ENCODE measurements at regions not wholly inside any gene's neighbourhood (a gene's known extent, or its start where the extent isn't known, plus 50 kb on each side); places are given as distances from the start of the nearest gene placed in this dataset.

DNA sequence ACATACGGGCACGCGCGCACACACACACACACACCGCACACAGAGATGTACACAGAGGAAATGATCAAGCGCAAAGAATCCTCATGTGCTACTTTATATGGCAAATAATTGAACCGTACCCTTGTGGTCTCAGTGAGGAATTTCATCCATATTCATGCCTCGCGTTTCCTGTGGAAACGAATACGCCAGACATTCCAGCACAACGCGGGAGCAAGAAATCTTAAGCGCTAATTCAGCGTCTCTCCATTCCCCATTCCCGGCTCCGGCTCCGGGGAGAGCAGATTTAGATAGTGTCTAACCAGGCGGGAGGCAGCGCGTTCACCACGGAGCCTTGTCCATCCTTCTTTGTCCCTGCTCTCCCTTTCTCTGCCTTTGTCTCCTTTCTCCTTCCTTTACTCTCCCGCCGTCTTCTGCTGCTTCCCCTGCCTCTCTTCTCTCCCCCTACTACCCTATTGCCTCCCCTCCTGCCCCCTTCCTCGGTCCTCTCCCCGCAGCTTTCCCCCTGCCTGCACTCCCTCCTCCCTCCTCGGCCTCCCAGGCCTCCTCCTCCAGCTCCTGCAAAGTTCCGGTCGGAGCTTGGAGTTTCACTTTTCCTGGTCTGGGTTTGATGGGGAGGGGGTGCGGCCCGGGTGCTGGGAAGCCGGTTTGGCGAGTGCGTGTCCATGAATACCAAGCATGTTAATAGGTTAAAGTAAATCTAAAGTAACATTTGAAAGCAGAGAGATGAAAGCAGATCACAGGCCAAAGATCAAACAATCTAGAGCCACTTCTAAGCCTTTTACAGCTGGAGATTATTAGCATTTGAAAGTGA is 579.3 kb downstream of the BUD13 start:
- no peak overlapping the region for H3K4me3 ChIP-seq (replicated peaks; ENCODE audit: low read depth, low read length)
- TF ChIP-seq, protein P1, sequence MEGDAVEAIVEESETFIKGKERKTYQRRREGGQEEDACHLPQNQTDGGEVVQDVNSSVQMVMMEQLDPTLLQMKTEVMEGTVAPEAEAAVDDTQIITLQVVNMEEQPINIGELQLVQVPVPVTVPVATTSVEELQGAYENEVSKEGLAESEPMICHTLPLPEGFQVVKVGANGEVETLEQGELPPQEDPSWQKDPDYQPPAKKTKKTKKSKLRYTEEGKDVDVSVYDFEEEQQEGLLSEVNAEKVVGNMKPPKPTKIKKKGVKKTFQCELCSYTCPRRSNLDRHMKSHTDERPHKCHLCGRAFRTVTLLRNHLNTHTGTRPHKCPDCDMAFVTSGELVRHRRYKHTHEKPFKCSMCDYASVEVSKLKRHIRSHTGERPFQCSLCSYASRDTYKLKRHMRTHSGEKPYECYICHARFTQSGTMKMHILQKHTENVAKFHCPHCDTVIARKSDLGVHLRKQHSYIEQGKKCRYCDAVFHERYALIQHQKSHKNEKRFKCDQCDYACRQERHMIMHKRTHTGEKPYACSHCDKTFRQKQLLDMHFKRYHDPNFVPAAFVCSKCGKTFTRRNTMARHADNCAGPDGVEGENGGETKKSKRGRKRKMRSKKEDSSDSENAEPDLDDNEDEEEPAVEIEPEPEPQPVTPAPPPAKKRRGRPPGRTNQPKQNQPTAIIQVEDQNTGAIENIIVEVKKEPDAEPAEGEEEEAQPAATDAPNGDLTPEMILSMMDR (IDR thresholded peaks at IDR 0.05; ENCODE audit: insufficient read depth, low read length, poor library complexity, severe bottlenecking), result no peak
- no peak for DNase-seq (ENCODE audit: extremely low read depth, insufficient read length)

DNA sequence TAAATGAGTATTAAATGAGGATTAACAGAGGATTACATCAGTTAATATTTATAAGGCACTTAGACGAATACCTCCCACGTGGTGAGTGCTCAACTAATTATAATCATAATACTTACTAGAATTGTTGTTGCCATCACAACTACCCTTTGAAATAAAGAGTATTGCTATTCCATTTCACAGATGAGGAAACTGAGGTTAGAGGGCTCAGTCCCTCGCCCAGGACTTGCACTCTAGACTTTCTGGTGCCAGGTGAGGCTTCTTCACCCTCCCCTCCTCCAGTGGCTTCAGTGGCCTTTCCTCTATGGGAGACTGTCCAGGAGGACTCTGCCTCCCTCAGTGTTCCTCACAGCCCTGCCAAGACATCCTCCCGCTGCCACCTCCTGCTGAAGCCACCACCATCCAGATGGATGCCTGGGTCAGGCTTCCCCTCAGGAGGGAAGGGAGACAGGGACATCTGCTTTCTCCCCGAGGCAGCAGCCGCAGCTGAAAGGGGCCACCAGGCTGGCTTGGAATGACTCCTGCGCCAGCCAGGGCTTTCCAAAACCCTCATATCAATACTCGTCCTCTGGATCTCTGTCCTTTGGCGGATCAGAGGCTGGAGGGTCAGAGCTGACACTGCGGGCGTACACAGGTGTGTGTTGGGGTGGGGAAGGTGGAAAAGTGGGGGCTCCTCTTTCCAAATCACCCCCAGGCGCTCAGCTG is 580.1 kb downstream of the BUD13 start:
- H3K27me3 ChIP-seq (replicated peaks; ENCODE audit: control insufficient read depth, insufficient read depth, low read length), result no peaks in the 10 kb centered on the region; the same call in 1 of the 2 replicates
- no peak for DNase-seq (ENCODE audit: extremely low read depth, insufficient read length)
- H3K4me3 ChIP-seq (replicated peaks; ENCODE audit: low read depth, low read length), result no peak overlapping the region
- H3K36me3 ChIP-seq (ENCODE audit: control insufficient read depth, insufficient read depth, low read length), result no peaks in the 10 kb centered on the region
- TF ChIP-seq, protein P1 (IDR thresholded peaks at IDR 0.05; ENCODE audit: insufficient read depth, low read length, poor library complexity, severe bottlenecking), result no peak

More for the DNA sequence above, 579.3 kb downstream of the BUD13 start:
- Histone ChIP-seq H3K27me3 (replicated peaks; ENCODE audit: control insufficient read depth, insufficient read depth, low read length) (no peaks in the 10 kb centered on the region; the same call in none of the 2 replicates), H3K36me3 (ENCODE audit: control insufficient read depth, insufficient read depth, low read length) (no peaks in the 10 kb centered on the region)

DNA sequence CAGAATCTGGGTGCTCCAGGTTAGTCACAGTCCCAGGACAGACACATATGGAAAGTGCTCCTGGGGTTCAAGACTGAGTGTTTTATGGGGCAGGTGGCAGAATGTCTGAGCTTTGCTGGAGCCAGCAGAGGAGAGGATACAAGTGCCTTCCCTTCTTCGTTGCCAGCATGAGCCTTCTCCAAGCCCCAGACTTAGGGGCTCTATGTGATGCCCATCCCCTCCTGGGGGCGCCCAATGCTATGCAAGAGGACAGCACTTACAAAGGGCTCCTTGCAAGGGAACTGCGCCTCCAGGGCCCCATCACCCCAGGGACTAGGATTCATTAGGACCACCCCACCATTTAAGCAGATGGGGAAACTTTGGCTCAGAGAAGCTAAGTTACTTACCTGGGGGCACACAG is 581.9 kb downstream of the BUD13 start:
- no peak for DNase-seq (ENCODE audit: extremely low read depth, insufficient read length)
- TF ChIP-seq, protein P1 (IDR thresholded peaks at IDR 0.05; ENCODE audit: insufficient read depth, low read length, poor library complexity, severe bottlenecking), result no peak

DNA sequence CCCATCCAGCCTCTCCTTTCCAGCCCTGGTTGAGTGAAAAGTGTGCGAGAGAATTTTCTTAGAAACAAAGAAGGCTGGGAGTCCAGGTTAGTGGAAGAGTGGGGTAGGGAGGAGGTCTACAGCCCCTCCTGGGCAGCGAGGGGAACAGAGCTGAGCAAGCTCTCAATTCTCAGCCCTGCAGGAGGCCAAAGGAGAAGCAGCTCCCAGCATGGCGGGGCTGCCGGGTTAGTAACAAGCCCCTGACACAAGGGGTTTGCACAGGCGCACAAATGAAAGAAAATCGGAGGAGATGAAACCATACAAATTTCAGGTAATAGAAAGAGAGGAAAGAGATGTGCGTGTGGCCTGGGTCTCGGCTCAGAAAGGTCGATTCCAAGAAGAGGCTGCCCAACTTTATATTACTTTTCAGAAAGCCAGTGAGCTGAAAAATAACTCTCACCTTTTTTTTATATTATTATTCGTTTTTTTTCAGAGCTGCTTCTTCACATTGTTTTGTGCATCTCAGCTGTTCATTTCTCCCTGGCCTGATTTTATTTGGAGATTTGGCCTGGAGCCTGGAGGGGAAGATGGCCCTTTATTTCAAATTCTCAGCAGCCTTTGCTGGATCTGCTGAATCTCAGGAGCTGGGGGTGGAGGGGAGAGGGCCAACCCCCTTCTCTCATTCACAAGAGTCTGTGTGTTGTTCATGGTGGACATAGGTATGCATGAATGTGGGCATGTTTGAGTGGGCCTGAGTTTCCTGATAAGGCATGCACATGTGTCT is 583.2 kb downstream of the BUD13 start:
- H3K27me3 ChIP-seq (replicated peaks; ENCODE audit: control insufficient read depth, insufficient read depth, low read length), result peaks cover 2% of the 10 kb centered on the region; the same call in 1 of the 2 replicates
- TF ChIP-seq, protein P1 (IDR thresholded peaks at IDR 0.05; ENCODE audit: insufficient read depth, low read length, poor library complexity, severe bottlenecking), result no peak
- H3K4me3 ChIP-seq (replicated peaks; ENCODE audit: low read depth, low read length), result no peak overlapping the region
- no peak for DNase-seq (ENCODE audit: extremely low read depth, insufficient read length)
- H3K36me3 ChIP-seq (ENCODE audit: control insufficient read depth, insufficient read depth, low read length), result no peaks in the 10 kb centered on the region

More for the DNA sequence above, 581.9 kb downstream of the BUD13 start:
- H3K4me3 ChIP-seq (replicated peaks; ENCODE audit: low read depth, low read length), result no peak overlapping the region
- peaks cover under 1% of the 10 kb centered on the region; the same call in 1 of the 2 replicates for H3K27me3 ChIP-seq (replicated peaks; ENCODE audit: control insufficient read depth, insufficient read depth, low read length)
- no peaks in the 10 kb centered on the region for H3K36me3 ChIP-seq (ENCODE audit: control insufficient read depth, insufficient read depth, low read length)

DNA sequence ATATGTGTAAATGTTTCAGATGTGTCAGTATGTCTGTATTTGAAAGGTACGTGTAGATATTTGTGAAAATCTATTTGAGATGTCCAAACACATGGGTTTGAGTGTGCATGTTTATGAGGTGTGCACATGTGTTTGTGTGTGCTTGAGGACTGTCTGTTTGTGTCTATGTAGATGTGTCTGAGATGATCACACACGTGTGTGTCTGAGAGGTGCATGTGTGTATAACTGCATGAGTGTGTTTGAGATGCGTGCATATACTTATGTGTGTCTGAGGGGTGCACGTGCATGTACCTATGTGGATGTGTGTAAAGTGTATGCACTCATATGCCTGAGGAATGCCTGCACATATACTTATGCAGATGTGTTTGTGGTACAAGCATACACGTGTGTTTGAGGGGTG is 584.4 kb downstream of the BUD13 start:
- no peak for DNase-seq (ENCODE audit: extremely low read depth, insufficient read length)
- TF ChIP-seq, protein P1 (IDR thresholded peaks at IDR 0.05; ENCODE audit: insufficient read depth, low read length, poor library complexity, severe bottlenecking), result no peak
- Histone ChIP-seq H3K36me3 (ENCODE audit: control insufficient read depth, insufficient read depth, low read length) (no peaks in the 10 kb centered on the region), H3K4me3 (replicated peaks; ENCODE audit: low read depth, low read length) (no peak overlapping the region), H3K27me3 (replicated peaks; ENCODE audit: control insufficient read depth, insufficient read depth, low read length) (peaks cover 2% of the 10 kb centered on the region; the same call in 1 of the 2 replicates)
